ENCODE measurements at regions not wholly inside any gene's neighbourhood (a gene's known extent, or its start where the extent isn't known, plus 50 kb on each side); places are given as distances from the start of the nearest gene placed in this dataset.

- WGBS, 2 experiments (ENCODE audit: insufficient coverage in 1 of 2, insufficient read length in 1 of 2), result 96 to 98% methylated on average over 15 to 21 of the region's 21 CpGs
- H3K4me1 Mint-ChIP-seq, result peaks cover 2% of the 10 kb centered on the region
- peaks cover 8% of the 10 kb centered on the region for H3K9me3 ChIP-seq (ENCODE audit: control insufficient read depth, low read length)
- H3K9ac ChIP-seq (ENCODE audit: extremely low read depth, low read length, poor library complexity, severe bottlenecking), result no peak overlapping the region
- H3K4me1 ChIP-seq (ENCODE audit: control insufficient read depth, insufficient read depth, low read length), result peaks cover 2% of the 10 kb centered on the region
- DNase-seq, result no peak
- H3K4me3 ChIP-seq (ENCODE audit: low read length), result no peak overlapping the region
- no peak overlapping the region for H3K27ac ChIP-seq (ENCODE audit: low read depth, low read length)
- no peak for TF ChIP-seq CTCF (conservative IDR thresholded peaks at IDR 0.05)
- peaks cover 16% of the 10 kb centered on the region for H3K9me3 Mint-ChIP-seq
- no peaks in the 10 kb centered on the region for H3K27me3 Mint-ChIP-seq (ENCODE audit: insufficient read depth)
- H3K27ac Mint-ChIP-seq, result no peak overlapping the region
- H3K36me3 Mint-ChIP-seq (ENCODE audit: low read depth), result no peaks in the 10 kb centered on the region
- H3K27me3 ChIP-seq (ENCODE audit: control insufficient read depth, insufficient read depth, low read length, poor library complexity, severe bottlenecking), result no peaks in the 10 kb centered on the region
- H3K36me3 ChIP-seq (ENCODE audit: control insufficient read depth, insufficient read depth, low read length), result no peaks in the 10 kb centered on the region
- H3K4me3 Mint-ChIP-seq, result no peak overlapping the region
These were observed 273.3 kb upstream of the ADAMTS16 start for GRCh38 chr5:4866817-4867216.

- no peaks in the 10 kb centered on the region for H3K27me3 ChIP-seq (ENCODE audit: control insufficient read depth, insufficient read depth, low read length, poor library complexity, severe bottlenecking)
- Mint-ChIP-seq H3K36me3 (ENCODE audit: low read depth) (no peaks in the 10 kb centered on the region), H3K4me3 (no peak overlapping the region), H3K4me1 (no peaks in the 10 kb centered on the region), H3K27ac (no peak overlapping the region), H3K27me3 (ENCODE audit: insufficient read depth) (no peaks in the 10 kb centered on the region), H3K9me3 (peaks cover 16% of the 10 kb centered on the region)
- peak; percentile 92 for TF ChIP-seq CTCF (conservative IDR thresholded peaks at IDR 0.05)
- H3K4me3 ChIP-seq (ENCODE audit: low read length), result no peak overlapping the region
- H3K27ac ChIP-seq (ENCODE audit: low read depth, low read length), result no peak overlapping the region
- peaks cover 8% of the 10 kb centered on the region for H3K9me3 ChIP-seq (ENCODE audit: control insufficient read depth, low read length)
- peak; percentile 89 for DNase-seq
- no peaks in the 10 kb centered on the region for H3K36me3 ChIP-seq (ENCODE audit: control insufficient read depth, insufficient read depth, low read length)
- 33 to 47% methylated on average over 1 to 9 of the region's 9 CpGs for WGBS, 2 experiments (ENCODE audit: insufficient coverage in 1 of 2, insufficient read length in 1 of 2)
- H3K9ac ChIP-seq (ENCODE audit: extremely low read depth, low read length, poor library complexity, severe bottlenecking), result no peak overlapping the region
- no peaks in the 10 kb centered on the region for H3K4me1 ChIP-seq (ENCODE audit: control insufficient read depth, insufficient read depth, low read length)
These were observed 271.9 kb upstream of the ADAMTS16 start for GRCh38 chr5:4868140-4868735.

GRCh38 chr5:4873652-4874051 lies 266.5 kb upstream of the ADAMTS16 start:
- H3K4me1 ChIP-seq (ENCODE audit: control insufficient read depth, insufficient read depth, low read length), result no peaks in the 10 kb centered on the region
- Mint-ChIP-seq H3K4me3 (no peak overlapping the region), H3K4me1 (no peaks in the 10 kb centered on the region), H3K27ac (no peak overlapping the region), H3K9me3 (no peaks in the 10 kb centered on the region), H3K36me3 (ENCODE audit: low read depth) (no peaks in the 10 kb centered on the region), H3K27me3 (ENCODE audit: insufficient read depth) (peaks cover 1% of the 10 kb centered on the region)
- 90 to 93% methylated on average over 7 to 8 of the region's 8 CpGs for WGBS, 2 experiments (ENCODE audit: insufficient coverage in 1 of 2, insufficient read length in 1 of 2)
- no peak overlapping the region for H3K27ac ChIP-seq (ENCODE audit: low read depth, low read length)
- no peaks in the 10 kb centered on the region for H3K36me3 ChIP-seq (ENCODE audit: control insufficient read depth, insufficient read depth, low read length)
- no peak for DNase-seq
- H3K9me3 ChIP-seq (ENCODE audit: control insufficient read depth, low read length), result no peaks in the 10 kb centered on the region
- H3K27me3 ChIP-seq (ENCODE audit: control insufficient read depth, insufficient read depth, low read length, poor library complexity, severe bottlenecking), result no peaks in the 10 kb centered on the region
- H3K4me3 ChIP-seq (ENCODE audit: low read length), result no peak overlapping the region
- no peak overlapping the region for H3K9ac ChIP-seq (ENCODE audit: extremely low read depth, low read length, poor library complexity, severe bottlenecking)
- no peak for TF ChIP-seq CTCF (conservative IDR thresholded peaks at IDR 0.05)

Measured in endodermal cell (in vitro differentiated cells).